ENCODE measurements at regions not wholly inside any gene's neighbourhood (a gene's known extent, or its start where the extent isn't known, plus 50 kb on each side); places are given as distances from the start of the nearest gene placed in this dataset.

GRCh38 chr4:124530464-124531077 lies 182.0 kb downstream of the ANKRD50 start:
- Histone ChIP-seq H4K20me1 (ENCODE audit: insufficient read depth) (no peaks in the 10 kb centered on the region), H2AFZ (ENCODE audit: low read depth, low read length) (no peak overlapping the region), H3K9me3 (ENCODE audit: low read length) (no peaks in the 10 kb centered on the region), H3K9me2 (ENCODE audit: insufficient read depth, low read length) (no peaks in the 10 kb centered on the region), H3K36me3 (ENCODE audit: insufficient read depth, low read length) (no peaks in the 10 kb centered on the region), H3K4me2 (ENCODE audit: low read length) (no peak overlapping the region), H3K4me3 (ENCODE audit: low read length) (no peak overlapping the region), H3K9ac (ENCODE audit: low read length) (no peak overlapping the region), H3K27me3 (ENCODE audit: insufficient read depth, low read depth, low read length) (no peaks in the 10 kb centered on the region), H3K27ac (ENCODE audit: low read length) (no peak overlapping the region), H3F3A (ENCODE audit: insufficient read depth, low read length, poor library complexity, severe bottlenecking) (peaks cover 4% of the 10 kb centered on the region), H3K79me2 (replicated peaks; ENCODE audit: insufficient read depth, low read length) (no peaks in the 10 kb centered on the region)
- no peak for TF ChIP-seq POLR2AphosphoS5 (IDR thresholded peaks at IDR 0.05)

- Histone ChIP-seq H3K9me3 (ENCODE audit: low read length) (no peaks in the 10 kb centered on the region), H3K9ac (ENCODE audit: low read length) (no peak overlapping the region), H3K27ac (ENCODE audit: low read length) (peak overlapping the region; percentile 68), H3K36me3 (ENCODE audit: insufficient read depth, low read length) (no peaks in the 10 kb centered on the region), H3F3A (ENCODE audit: insufficient read depth, low read length, poor library complexity, severe bottlenecking) (peaks cover 10% of the 10 kb centered on the region), H3K4me2 (ENCODE audit: low read length) (peak overlapping the region; percentile 47), H3K79me2 (replicated peaks; ENCODE audit: insufficient read depth, low read length) (no peaks in the 10 kb centered on the region), H3K9me2 (ENCODE audit: insufficient read depth, low read length) (no peaks in the 10 kb centered on the region), H3K4me3 (ENCODE audit: low read length) (peak overlapping the region; percentile 15), H3K27me3 (ENCODE audit: insufficient read depth, low read depth, low read length) (no peaks in the 10 kb centered on the region), H2AFZ (ENCODE audit: low read depth, low read length) (no peak overlapping the region), H4K20me1 (ENCODE audit: insufficient read depth) (no peaks in the 10 kb centered on the region)
- peak; percentile 76 for TF ChIP-seq POLR2AphosphoS5 (IDR thresholded peaks at IDR 0.05)
- no peak for TF ChIP-seq EZH2 (IDR thresholded peaks at IDR 0.05; ENCODE audit: borderline replicate concordance, insufficient read depth, low read length, poor library complexity, severe bottlenecking)
- peak; percentile 79 for TF ChIP-seq EP300 (conservative IDR thresholded peaks at IDR 0.05; ENCODE audit: poor library complexity, severe bottlenecking)
- peak; percentile 42 for TF ChIP-seq REST (IDR thresholded peaks at IDR 0.05; ENCODE audit: borderline replicate concordance)
These were observed 178.4 kb downstream of the ANKRD50 start for GRCh38 chr4:124534131-124534530.

GRCh38 chr4:124535003-124535402 lies 177.5 kb downstream of the ANKRD50 start:
- Histone ChIP-seq H3K4me2 (ENCODE audit: low read length) (peak overlapping the region; percentile 47), H3K9ac (ENCODE audit: low read length) (peak overlapping the region; percentile 22)

More at GRCh38 chr4:124535003-124535402, 177.5 kb downstream of the ANKRD50 start:
- no peaks in the 10 kb centered on the region for H3K36me3 ChIP-seq (ENCODE audit: insufficient read depth, low read length)
- H3K9me2 ChIP-seq (ENCODE audit: insufficient read depth, low read length) = no peaks in the 10 kb centered on the region
- no peaks in the 10 kb centered on the region for H3K9me3 ChIP-seq (ENCODE audit: low read length)
- peak overlapping the region; percentile 68 for H3K27ac ChIP-seq (ENCODE audit: low read length)
- no peaks in the 10 kb centered on the region for H3K79me2 ChIP-seq (replicated peaks; ENCODE audit: insufficient read depth, low read length)
- no peaks in the 10 kb centered on the region for H3K27me3 ChIP-seq (ENCODE audit: insufficient read depth, low read depth, low read length)
- no peaks in the 10 kb centered on the region for H4K20me1 ChIP-seq (ENCODE audit: insufficient read depth)
- TF ChIP-seq MXI1 (conservative IDR thresholded peaks at IDR 0.05; ENCODE audit: poor library complexity, severe bottlenecking) (no peak), POLR2AphosphoS5 (IDR thresholded peaks at IDR 0.05) (peak; percentile 88), CTCF (IDR thresholded peaks at IDR 0.05; ENCODE audit: poor library complexity, severe bottlenecking) (no peak), REST (IDR thresholded peaks at IDR 0.05; ENCODE audit: borderline replicate concordance) (peak; percentile 34), TAF1 (IDR thresholded peaks at IDR 0.05; ENCODE audit: low read depth) (no peak), EZH2 (IDR thresholded peaks at IDR 0.05; ENCODE audit: borderline replicate concordance, insufficient read depth, low read length, poor library complexity, severe bottlenecking) (no peak), RAD21 (conservative IDR thresholded peaks at IDR 0.05) (peak; percentile 34), SMC3 (conservative IDR thresholded peaks at IDR 0.05; ENCODE audit: poor library complexity) (no peak), EP300 (conservative IDR thresholded peaks at IDR 0.05; ENCODE audit: poor library complexity, severe bottlenecking) (peak; percentile 95)
- no peak overlapping the region for H2AFZ ChIP-seq (ENCODE audit: low read depth, low read length)
- H3F3A ChIP-seq (ENCODE audit: insufficient read depth, low read length, poor library complexity, severe bottlenecking) = peaks cover 10% of the 10 kb centered on the region
- peak overlapping the region; percentile 15 for H3K4me3 ChIP-seq (ENCODE audit: low read length)

Measured in neural cell (in vitro differentiated cells).